HCT116 (cell line): ENCODE measurements at regions not wholly inside any gene's neighbourhood (a gene's known extent, or its start where the extent isn't known, plus 50 kb on each side); places are given as distances from the start of the nearest gene placed in this dataset.

Source experiments
- ATAC-seq: fragments of 200-7000 bp; cut with Tn5 transposase; 2 replicates; pipeline ENCODE4 v1.9.1; 2020; ENCODE audit warnings: mild to moderate bottlenecking, moderate library complexity
- BruUV-seq: library from RNA; stranded (reverse); fragments of 400-500 nt; replicated peaks from 2 replicates; lab custom pipeline; 2021; lab: Mats Ljungman, UMichigan
- CTCF ChIA-PET: fragments of 300-600 bp; sonication (Branson Sonifier 250); formaldehyde crosslinking; loops from one replicate; lab custom pipeline; 2021; ENCODE audit warnings: antibody characterized with exemption; lab: Charles Lee
- POLR2A ChIA-PET: fragments of 300-600, 350-600 bp; sonication (Branson Sonifier 250); formaldehyde crosslinking; loops from one replicate; lab custom pipeline; 2021; ENCODE audit warnings: antibody characterized with exemption; lab: Charles Lee
- RAD21 ChIA-PET, 2 experiments: fragments of 300-600 bp; sonication (Branson Sonifier 250); formaldehyde crosslinking; loops; one replicate each; lab custom pipeline; 2023; ENCODE audit warnings: low total read pairs in 2 of 2; ENCODE audit not compliant: uncharacterized antibody in 2 of 2, unreplicated experiment in 2 of 2, low non-redundant PET in 1 of 2; lab: Charles Lee
- DNase-seq: peaks from one replicate; pipeline ENCODE4 v3.0.0-alpha.2; 2010; ENCODE audit warnings: low read depth, low spot score
- H2AFZ ChIP-seq: fragments of 200-600 bp; shearing (Covaris generic), sonication (generic); 2 replicates; pipeline ENCODE4 v1.6.1; 2017; ENCODE audit warnings: low read depth, mixed run types, mixed read lengths, antibody characterized with exemption, low read length; ENCODE audit not compliant: poor library complexity, severe bottlenecking
- H3K27ac ChIP-seq: 2 replicates; pipeline ENCODE4 v1.5.1; 2012; ENCODE audit warnings: low read depth, low read length
- H3K27me3 ChIP-seq: fragments of 200-600 bp; sonication (generic); 2 replicates; pipeline ENCODE4 v1.6.1; 2016; ENCODE audit warnings: mixed run types, low read length, mixed read lengths; ENCODE audit not compliant: insufficient read depth
- H3K36me3 ChIP-seq, 2 experiments: fragments of 200-500 bp in 1 of 2; fragments of 200-600 bp in 1 of 2; sonication (Bioruptor generic) in 1 of 2; sonication (generic) in 1 of 2; 2 replicates each; pipeline versions ENCODE4 v1.5.1 to v1.6.1; 2014 to 2016; ENCODE audit warnings: low read length in 2 of 2, inconsistent platforms in 1 of 2, mixed read lengths in 1 of 2, mixed run types in 1 of 2; ENCODE audit not compliant: insufficient read depth in 2 of 2, control insufficient read depth in 1 of 2
- H3K4me1 ChIP-seq, 2 experiments: fragments of 200-600 bp in 1 of 2; sonication (generic) in 1 of 2; 2 replicates each; pipeline versions ENCODE4 v1.5.1 to v1.6.1; 2012 to 2017; ENCODE audit warnings: low read length in 2 of 2, inconsistent platforms in 1 of 2, mild to moderate bottlenecking in 1 of 2, mixed read lengths in 1 of 2, mixed run types in 1 of 2, moderate library complexity in 1 of 2; ENCODE audit not compliant: insufficient read depth in 2 of 2, control insufficient read depth in 1 of 2
- H3K4me2 ChIP-seq: fragments of 200-600 bp; sonication (generic); 2 replicates; pipeline ENCODE4 v1.6.1; 2017; ENCODE audit warnings: mixed run types, low read length, mixed read lengths
- H3K4me3 ChIP-seq, 2 experiments: fragments of 200-600 bp in 1 of 2; sonication (generic) in 1 of 2; replicated peaks in 1 of 2; 2 replicates each; pipeline ENCODE4 v1.5.1; 2011 to 2016; ENCODE audit warnings: low read length in 2 of 2, control low read depth in 1 of 2, low read depth in 1 of 2, mild to moderate bottlenecking in 1 of 2, mixed read lengths in 1 of 2, mixed run types in 1 of 2
- H3K79me2 ChIP-seq: fragments of 200-600 bp; sonication (generic); 2 replicates; pipeline ENCODE4 v1.6.1; 2017; ENCODE audit warnings: mild to moderate bottlenecking, mixed run types, low read length, moderate library complexity, mixed read lengths; ENCODE audit not compliant: insufficient read depth
- H3K9ac ChIP-seq: fragments of 200-600 bp; sonication (generic); 2 replicates; pipeline ENCODE4 v1.6.1; 2016; ENCODE audit warnings: low read length, mixed read lengths
- H3K9me2 ChIP-seq: fragments of 200-600 bp; sonication (generic), shearing (Covaris generic); 2 replicates; pipeline ENCODE4 v1.6.1; 2017; ENCODE audit warnings: mixed run types, mild to moderate bottlenecking, moderate library complexity; ENCODE audit not compliant: insufficient read depth
- H3K9me3 ChIP-seq, 2 experiments: fragments of 200-500 bp in 1 of 2; fragments of 200-600 bp in 1 of 2; sonication (Bioruptor generic) in 1 of 2; sonication (generic) in 1 of 2; 2 replicates each; pipeline ENCODE4 v1.6.1; 2014 to 2017; ENCODE audit warnings: low read length in 2 of 2, mixed read lengths in 2 of 2, inconsistent platforms in 1 of 2, low read depth in 1 of 2, mild to moderate bottlenecking in 1 of 2, mixed run types in 1 of 2, moderate library complexity in 1 of 2; ENCODE audit not compliant: control insufficient read depth in 1 of 2, insufficient read depth in 1 of 2
- H4K20me1 ChIP-seq: fragments of 200-600 bp; sonication (generic), shearing (Covaris generic); 2 replicates; pipeline ENCODE4 v1.6.1; 2017; ENCODE audit warnings: mixed run types, mild to moderate bottlenecking, moderate library complexity; ENCODE audit not compliant: insufficient read depth
- CBX3 ChIP-seq: IDR thresholded peaks from 2 replicates; pipeline ENCODE4 v1.6.1; 2012; ENCODE audit warnings: low read depth
- CEBPB ChIP-seq: IDR thresholded peaks from 2 replicates; pipeline ENCODE4 v1.6.1; 2012; ENCODE audit warnings: low read depth
- ELF1 ChIP-seq: IDR thresholded peaks from 2 replicates; pipeline ENCODE4 v1.6.1; 2012; ENCODE audit warnings: low read depth, borderline replicate concordance
- EZH2 ChIP-seq: fragments of 200-600 bp; sonication (generic); IDR thresholded peaks from 2 replicates; pipeline ENCODE4 v1.6.1; 2017; ENCODE audit warnings: antibody characterized with exemption, mixed run types
- EZH2phosphoT487 ChIP-seq: fragments of 200-600 bp; IDR thresholded peaks from 2 replicates; pipeline ENCODE4 v1.6.1; 2018; ENCODE audit warnings: antibody characterized with exemption, borderline replicate concordance
- FOSL1 ChIP-seq: IDR thresholded peaks from 2 replicates; pipeline ENCODE4 v1.6.1; 2012; ENCODE audit warnings: low read depth
- JUND ChIP-seq: IDR thresholded peaks from 2 replicates; pipeline ENCODE4 v1.6.1; 2012
- MAX ChIP-seq: IDR thresholded peaks from 2 replicates; pipeline ENCODE4 v1.6.1; 2012
- POLR2A ChIP-seq: IDR thresholded peaks from 2 replicates; pipeline ENCODE4 v1.7.0; 2011; ENCODE audit warnings: borderline replicate concordance; ENCODE audit not compliant: insufficient read depth, insufficient read length; ENCODE audit errors: extremely low read depth
- REST ChIP-seq: IDR thresholded peaks from 2 replicates; pipeline ENCODE4 v1.6.1; 2012; ENCODE audit warnings: low read depth
- SP1 ChIP-seq: IDR thresholded peaks from 2 replicates; pipeline ENCODE4 v1.6.1; 2012; ENCODE audit warnings: low read depth
- SRF ChIP-seq: IDR thresholded peaks from 2 replicates; pipeline ENCODE4 v1.6.1; 2012; ENCODE audit warnings: low read depth
- YY1 ChIP-seq: IDR thresholded peaks from 2 replicates; pipeline ENCODE4 v1.6.1; 2011; ENCODE audit warnings: low read length, low read depth, moderate library complexity, mild to moderate bottlenecking; ENCODE audit not compliant: insufficient replicate concordance; ENCODE audit errors: extremely low read depth
- ZNF274 ChIP-seq: fragments of 200-500 bp; sonication (Bioruptor generic); IDR thresholded peaks from 2 replicates; pipeline ENCODE4 v1.6.1; 2014; ENCODE audit warnings: mild to moderate bottlenecking, low read depth, low read length, inconsistent platforms
- intact Hi-C: fragments of 100-400 bp; cut with micrococcal nuclease; formaldehyde crosslinking; loops from 2 replicates; pipeline ENCODE4 v1.10.0; 2022
- TF ChIP-seq, protein P1 (sequence below): IDR thresholded peaks from 2 replicates; pipeline ENCODE4 v1.6.1; 2012
- TF ChIP-seq, protein P2 (sequence below), 3 experiments: fragments of 200-600 bp in 1 of 3; sonication (generic) in 1 of 3; IDR thresholded peaks in 2 of 3; conservative IDR thresholded peaks in 1 of 3; 2 replicates each; pipeline ENCODE4 v1.5.1; 2012 to 2017; ENCODE audit warnings: low read depth in 2 of 3, low read length in 2 of 3, antibody characterized with exemption in 1 of 3, borderline replicate concordance in 1 of 3, control low read depth in 1 of 3, mild to moderate bottlenecking in 1 of 3, mixed read lengths in 1 of 3, mixed run types in 1 of 3, moderate library complexity in 1 of 3; ENCODE audit not compliant: insufficient read depth in 1 of 3

- Histone ChIP-seq H3K9me2 (no peaks in the 10 kb centered on the region), H3K36me3 (no peaks in the 10 kb centered on the region), H3K27ac (no peak overlapping the region), H3K79me2 (no peaks in the 10 kb centered on the region), H3K4me3 (no peak overlapping the region), H4K20me1 (no peaks in the 10 kb centered on the region), H2AFZ (no peak overlapping the region), H3K4me1 (no peaks in the 10 kb centered on the region), H3K9ac (no peak overlapping the region), H3K27me3 (no peaks in the 10 kb centered on the region), H3K9me3 (no peaks in the 10 kb centered on the region), H3K4me2 (no peak overlapping the region)
- CTCF ChIA-PET: no interaction called here
- no peak for ATAC-seq
- no TSS peak for BruUV-seq
- RAD21 ChIA-PET: no interaction called here
- DNase-seq: no peak
- TF ChIP-seq CBX3 (no peak), EZH2 (no peak), SRF (no peak), FOSL1 (no peak), YY1 (no peak), JUND (no peak), CEBPB (no peak), EZH2phosphoT487 (no peak), POLR2A (no peak), MAX (no peak), ELF1 (no peak), REST (no peak), SP1 (no peak), ZNF274 (no peak)
- TF ChIP-seq, protein P1, sequence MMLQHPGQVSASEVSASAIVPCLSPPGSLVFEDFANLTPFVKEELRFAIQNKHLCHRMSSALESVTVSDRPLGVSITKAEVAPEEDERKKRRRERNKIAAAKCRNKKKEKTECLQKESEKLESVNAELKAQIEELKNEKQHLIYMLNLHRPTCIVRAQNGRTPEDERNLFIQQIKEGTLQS: no peak
- TF ChIP-seq, protein P2, sequence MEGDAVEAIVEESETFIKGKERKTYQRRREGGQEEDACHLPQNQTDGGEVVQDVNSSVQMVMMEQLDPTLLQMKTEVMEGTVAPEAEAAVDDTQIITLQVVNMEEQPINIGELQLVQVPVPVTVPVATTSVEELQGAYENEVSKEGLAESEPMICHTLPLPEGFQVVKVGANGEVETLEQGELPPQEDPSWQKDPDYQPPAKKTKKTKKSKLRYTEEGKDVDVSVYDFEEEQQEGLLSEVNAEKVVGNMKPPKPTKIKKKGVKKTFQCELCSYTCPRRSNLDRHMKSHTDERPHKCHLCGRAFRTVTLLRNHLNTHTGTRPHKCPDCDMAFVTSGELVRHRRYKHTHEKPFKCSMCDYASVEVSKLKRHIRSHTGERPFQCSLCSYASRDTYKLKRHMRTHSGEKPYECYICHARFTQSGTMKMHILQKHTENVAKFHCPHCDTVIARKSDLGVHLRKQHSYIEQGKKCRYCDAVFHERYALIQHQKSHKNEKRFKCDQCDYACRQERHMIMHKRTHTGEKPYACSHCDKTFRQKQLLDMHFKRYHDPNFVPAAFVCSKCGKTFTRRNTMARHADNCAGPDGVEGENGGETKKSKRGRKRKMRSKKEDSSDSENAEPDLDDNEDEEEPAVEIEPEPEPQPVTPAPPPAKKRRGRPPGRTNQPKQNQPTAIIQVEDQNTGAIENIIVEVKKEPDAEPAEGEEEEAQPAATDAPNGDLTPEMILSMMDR (IDR thresholded peaks at IDR 0.05 in 2 of 3, conservative IDR thresholded peaks at IDR 0.05 in 1 of 3; ENCODE audit: borderline replicate concordance in 1 of 3, insufficient read depth in 1 of 3, low read depth in 2 of 3, low read length in 2 of 3): no peak
- POLR2A ChIA-PET: no interaction called here
- intact Hi-C loops: no loop called here
Observed at GRCh38 chr1:56289260-56289659, 290.1 kb downstream of the PLPP3 start.
